ENCODE measurements at regions not wholly inside any gene's neighbourhood (a gene's known extent, or its start where the extent isn't known, plus 50 kb on each side); places are given as distances from the start of the nearest gene placed in this dataset.

DNA sequence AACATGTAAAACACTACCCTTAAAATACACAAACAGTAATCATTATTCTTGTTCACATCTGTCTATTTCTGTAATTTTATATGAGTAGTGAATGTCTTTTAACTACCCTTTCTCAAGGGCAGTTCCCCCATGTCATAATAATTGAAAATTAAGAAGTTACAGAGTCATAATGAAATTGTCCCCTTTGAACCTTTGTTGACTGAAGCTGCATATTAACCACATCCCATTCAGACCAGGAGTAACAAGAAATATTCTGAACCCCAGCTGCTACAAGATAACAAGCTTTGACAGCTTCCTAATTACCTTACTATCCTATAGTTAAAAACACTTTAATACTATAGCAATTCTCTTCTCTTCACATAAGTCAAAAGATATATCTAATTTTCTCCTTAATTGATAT, 635.9 kb upstream of the SUCLG2 start:
- no peak for DNase-seq

DNA sequence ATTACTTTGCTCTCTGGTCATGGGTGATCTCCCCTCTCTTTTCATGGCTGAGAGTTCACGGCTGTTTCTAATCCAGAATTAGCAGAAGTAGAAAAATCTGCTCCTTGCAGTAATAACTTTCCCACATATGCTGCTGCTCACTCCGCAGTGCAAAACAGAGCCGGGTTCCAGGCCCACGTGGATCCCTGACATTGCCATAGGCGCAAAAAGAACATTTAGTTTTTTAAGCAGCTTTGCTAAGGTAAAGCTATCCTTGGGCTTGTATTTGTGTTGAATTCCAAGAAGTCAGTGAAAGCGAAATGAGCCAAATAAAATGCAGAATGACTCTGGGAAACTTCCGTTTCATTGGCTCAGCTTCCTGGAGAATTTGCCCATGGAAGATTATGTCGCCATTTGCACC, 633.7 kb upstream of the SUCLG2 start:
- DNase-seq = no peak

DNA sequence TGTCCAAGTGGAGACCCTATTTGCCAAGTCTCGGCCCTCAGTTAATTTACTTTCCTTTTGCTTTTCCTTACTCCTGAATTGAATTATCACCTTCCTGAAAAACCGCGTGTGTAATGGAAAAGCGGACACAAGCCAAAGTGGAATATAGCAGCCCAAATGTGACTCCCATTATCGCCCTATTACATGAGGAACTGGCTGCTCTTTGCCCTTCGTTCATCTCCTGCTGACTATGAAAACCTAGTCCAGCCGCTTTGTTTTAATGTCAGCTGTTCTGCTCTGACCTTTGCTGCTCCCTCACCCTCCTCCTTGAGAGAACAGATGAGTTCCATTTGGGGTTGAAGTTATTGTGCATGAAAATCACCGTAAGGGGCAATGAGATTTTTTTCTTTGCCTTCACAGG, 632.7 kb upstream of the SUCLG2 start:
- DNase-seq = no peak

DNA sequence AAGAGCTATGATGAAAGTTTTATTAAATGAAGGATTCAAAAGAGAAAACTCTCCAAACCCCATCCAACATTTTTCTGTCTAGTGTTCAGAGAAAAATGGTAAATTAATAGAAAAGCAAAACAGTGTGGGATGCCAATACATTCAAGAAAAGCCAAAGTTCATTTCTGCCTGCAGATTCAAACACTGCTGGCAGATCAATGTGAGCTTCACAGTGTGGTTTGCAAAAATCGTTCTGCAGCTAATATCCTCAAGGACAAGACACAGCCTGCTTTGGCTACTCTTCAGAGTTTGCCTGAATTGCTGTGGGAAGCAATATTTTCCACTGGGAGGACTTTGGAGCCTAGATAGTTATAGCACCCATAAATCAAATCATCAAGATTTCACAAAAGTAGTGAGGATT, 619.9 kb upstream of the SUCLG2 start:
- DNase-seq = no peak

DNA sequence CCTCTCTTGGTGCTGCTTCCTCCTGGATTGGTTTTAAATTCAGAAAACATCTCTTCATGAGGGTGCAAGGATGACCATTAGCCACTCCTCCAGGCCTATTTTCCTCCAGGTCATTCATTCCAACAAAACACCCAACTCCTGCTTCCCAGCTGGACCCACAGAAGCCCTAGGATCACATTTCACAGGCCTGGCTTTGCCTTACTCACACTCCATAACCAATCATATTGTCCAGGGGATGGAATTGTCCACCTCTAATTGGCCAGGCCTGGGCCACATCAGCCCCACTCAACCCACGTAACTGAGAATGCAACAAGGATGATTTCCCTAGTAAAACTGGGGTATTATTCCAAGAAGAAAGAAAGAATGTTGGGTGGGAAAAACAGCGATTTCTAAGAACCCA, 616.7 kb upstream of the SUCLG2 start:
- no peak for DNase-seq

DNA sequence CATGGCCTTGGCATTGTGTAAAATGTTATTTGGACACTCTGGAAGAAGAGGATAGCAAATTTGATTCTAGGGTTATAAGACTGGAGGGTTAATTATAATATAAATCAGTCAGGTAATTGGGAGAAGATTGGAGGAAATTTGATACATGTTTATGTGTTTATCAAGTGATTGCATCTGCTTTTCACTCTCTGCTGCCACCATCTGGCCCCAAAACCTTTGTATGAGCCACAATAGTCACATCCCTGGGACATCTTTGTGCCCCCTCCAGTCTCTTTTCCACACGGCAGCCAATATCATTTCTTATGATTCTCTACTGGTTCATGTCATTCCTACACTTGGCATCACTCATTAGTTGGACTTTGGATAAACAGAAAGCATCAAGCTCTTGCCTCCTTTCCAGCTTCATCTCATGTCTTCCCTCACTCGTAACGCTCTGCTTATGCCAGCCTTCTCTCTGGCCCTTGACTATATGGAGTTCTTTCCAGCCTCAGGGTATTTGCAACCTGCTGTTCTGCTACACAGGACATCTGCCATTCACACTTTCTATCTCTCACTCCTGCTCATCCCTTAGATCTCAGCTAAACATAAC, 602.3 kb upstream of the SUCLG2 start:
- DNase-seq = no peak

DNA sequence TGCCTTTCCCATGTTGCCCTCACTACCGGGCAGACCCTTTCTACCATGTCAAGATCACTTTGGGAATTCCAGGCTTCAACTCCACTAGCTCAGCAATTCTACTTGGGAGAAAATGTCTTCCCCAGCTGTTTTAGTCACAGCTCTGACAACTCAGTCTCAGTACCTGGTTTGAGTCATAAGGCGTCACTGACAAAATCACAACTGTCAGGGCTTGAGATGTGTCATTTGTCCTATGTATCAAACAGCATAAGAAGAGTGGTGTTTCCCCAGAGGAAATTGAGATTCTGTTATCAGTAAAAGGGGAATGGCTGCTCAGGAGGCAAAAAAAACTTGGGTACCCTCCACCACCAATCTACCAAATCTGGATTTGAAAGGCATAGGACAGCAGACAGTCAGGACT, 594.9 kb upstream of the SUCLG2 start:
- no peak for DNase-seq

DNA sequence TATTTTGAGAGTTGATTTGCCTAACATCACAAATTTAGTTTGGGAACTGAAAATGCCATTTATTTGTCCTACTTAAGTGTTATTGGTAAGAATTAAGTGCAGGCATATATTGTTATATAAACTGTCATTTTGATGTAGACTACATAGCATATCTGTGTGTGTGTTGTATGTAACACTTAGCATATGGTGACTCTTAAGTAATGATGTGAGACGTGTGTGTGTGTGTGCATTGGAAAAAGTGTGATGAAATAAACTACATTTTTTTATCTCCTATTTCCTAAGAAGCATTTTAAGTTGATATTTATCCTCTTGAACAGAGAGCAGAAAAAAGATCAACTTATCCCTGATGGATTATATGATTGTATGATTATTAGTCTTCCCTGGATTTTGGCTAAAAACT, 588.2 kb upstream of the SUCLG2 start:
- DNase-seq = no peak

DNA sequence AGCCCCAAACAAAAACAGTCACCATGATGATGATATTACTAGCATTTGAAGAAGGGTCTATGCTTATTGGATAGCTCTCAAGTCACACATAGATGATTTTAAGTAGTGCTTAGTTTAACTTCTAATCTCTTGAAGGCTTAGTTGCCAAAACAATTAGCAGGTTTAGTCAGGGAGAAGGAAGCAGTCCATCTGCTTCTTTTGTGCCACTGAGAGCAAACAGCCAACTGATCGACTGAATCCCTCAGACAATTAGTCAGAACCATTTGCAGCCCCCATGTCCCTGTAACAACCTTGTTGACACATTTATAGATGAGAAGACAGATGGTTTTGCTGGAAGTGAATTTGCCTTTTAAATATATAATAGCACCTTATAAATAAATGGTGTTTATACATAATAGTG, 585.1 kb upstream of the SUCLG2 start:
- no peak for DNase-seq

DNA sequence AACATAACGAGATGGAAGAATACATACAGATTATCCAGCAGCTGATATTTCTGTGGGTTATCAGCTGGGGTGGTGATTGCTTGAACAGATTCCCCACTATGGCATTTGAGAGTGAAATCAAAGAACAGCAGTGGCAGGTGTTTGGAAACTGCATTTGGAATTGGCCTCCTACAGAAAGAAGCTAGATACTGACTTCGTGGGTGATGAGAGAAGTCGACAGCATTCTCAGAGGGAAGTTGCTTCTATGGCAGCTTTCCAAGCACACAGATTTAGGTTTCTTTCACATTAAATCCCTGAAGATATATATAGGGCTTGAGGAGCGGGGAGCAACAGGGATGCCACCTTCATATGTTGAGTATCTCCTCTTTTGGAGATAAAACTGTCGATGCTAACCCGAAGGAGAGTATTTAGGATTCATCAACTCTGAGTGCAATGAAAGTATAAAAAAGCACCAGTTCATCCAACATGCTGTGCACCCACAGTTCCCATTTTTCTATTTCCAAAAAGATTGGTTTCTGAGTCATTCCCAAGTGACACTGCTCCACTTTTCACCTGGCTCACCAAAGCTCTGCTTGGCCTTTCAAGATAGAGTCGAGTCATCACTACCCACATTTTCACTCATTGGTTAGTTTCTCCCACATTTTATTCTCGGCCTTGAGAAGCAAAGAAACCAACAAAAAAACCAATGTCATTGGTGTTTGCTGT, 579.8 kb upstream of the SUCLG2 start:
- DNase-seq = no peak

DNA sequence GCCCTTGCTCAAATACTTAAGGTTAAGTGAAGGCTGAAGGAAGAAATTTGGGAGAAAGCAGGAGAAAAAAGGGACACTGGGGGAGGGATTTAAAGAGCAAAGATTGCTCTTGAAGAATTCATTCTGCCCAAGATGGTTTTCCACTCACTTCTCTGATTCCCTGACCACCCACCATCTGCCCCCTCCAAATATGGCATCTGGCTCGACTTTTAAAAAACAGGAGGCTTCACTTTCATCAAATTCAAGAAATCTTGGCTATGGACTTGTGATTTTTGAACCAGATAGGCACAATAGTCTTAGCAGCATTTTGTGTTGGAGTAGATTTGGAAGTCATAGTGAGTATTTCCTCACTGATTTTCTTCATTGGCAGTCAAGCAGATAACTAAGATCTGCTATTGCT, 574.4 kb upstream of the SUCLG2 start:
- DNase-seq = no peak

DNA sequence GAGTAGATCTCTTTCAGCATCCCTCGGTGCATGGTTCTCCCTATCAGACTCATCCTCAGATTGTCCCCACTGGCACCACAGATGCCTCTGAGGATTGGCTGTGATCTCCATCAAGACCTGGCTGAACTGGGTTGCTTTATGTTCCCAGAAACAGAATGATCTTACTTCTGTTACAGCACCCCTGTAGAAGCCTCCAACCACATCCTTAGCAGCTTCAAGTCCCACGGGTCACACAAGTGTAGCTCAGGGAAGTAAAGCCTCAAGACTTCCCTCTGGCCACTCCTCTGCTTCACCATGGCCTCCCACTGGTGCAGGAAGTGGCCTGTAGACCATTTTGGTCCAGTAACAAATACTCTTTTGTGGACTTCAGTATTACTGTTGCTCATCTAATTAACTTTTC, 566.4 kb upstream of the SUCLG2 start:
- no peak for DNase-seq

DNA sequence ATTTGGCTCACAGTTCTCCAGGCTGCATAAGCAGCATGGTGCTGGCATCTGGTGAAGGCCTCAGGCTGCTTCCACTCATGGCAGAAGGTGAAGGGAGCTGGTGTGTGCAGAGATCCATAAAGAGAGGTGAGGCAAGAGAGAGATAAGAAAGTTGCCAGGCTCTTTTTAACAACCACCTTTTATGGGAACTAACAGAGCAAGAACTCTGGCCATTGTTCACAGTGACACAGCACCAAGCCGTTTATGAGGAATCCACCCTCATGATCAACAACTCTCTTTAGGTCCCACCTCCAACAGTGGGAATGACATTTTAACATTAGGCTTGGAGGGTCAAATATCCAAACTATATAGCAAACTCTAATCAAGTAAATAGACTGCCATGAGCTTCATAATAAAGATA, 557.2 kb upstream of the SUCLG2 start:
- DNase-seq = no peak

DNA sequence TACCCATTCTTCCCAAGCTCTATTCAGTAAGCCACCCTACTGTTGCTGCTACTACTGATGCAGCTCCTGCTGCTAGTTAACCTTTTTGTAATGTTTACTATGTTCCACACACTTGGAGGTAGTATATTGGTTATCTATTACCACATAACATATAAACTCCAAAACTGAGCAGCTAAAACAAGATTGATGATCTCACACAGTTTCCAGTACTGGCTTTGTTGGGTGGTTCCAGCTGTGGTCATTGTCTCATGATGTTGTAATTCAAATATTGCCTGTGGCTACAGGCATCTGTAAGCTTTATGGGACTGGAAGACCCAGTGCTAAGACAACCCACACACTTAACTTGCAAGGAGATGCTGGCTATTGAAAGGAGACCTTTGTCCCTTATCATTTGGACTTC, 556.2 kb upstream of the SUCLG2 start:
- DNase-seq = no peak

DNA sequence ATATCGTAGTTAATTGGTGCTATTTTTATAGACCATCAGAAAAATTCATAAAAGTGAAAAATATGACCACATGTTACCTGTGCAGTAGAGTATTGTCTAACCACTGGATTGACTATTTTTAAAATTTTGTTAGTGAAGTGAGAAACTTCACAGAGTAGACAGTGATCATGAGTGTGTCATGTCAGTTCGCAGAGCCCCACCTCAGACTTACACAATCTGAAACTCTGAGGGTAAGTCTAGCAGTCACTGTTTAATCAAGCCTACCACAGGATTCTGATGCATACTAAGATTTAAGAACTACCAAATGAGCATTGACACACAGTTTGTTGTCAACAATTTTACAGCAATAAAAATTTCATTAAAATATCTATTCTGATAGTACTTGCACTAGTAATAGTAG, 552.9 kb upstream of the SUCLG2 start:
- DNase-seq = no peak

DNA sequence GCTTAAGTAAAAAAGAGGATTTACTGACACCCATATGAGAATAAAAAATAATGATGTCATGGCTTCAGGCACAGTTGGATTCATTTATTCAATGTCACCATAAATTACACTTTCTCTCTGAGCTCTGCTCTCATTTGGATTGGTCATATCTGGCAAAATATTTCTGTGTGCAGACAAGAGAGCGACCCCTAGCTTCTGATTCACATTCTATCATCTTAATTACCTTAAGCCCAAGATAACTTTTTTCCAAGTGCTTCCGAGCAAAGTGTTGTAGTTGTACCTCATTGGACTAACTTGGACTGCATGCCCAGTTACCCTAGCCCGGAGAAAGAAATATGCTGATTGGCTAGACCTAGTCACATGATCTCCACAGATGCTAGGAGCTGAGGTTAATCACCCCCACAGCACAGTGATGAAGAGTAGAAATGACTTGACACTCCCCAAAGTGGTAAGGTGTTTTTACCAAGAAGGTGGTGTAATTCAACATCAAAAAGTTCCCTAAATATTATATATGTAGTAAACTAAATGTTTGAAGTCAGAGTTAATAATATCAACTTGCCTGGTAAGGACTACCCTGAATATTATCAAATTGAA, 552.2 kb upstream of the SUCLG2 start:
- DNase-seq = no peak

DNA sequence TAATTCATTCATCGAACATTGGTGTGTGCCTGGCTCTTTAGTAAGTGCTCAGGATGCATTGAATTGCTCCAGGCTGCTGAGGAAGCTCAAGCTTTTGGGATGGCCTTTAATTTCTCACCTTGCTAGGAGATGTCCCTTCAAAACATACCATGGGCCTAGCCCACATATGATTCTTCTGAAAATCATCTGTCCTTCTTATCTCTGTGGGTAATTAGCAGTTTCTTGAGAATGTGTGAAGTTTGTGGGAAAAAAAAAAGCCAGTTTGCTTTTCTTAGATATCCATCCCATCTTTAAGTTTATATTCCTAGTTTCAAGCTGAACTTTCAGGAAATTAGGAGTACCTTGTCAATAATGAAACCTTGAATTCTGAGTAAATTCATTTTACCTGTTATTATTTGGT, 532.3 kb upstream of the SUCLG2 start:
- no peak for DNase-seq

DNA sequence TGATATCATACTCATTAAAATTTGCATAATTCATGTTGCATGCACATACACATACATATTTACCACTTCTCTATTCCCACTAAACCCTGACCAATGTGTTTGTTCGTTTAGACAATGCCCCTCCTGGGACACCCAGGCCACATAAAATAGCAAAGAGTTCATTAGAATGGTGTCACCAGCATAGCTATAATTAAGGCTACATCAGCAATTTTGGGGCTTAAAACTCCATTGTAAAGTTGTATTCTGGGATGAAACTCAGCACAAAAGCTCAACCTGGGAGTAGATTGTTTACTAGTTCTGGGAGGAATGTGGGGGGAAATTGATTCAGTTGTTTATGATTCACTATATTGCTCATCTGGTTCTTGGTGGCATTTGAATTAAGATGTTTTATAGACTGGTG, 522.2 kb upstream of the SUCLG2 start:
- DNase-seq = no peak

DNA sequence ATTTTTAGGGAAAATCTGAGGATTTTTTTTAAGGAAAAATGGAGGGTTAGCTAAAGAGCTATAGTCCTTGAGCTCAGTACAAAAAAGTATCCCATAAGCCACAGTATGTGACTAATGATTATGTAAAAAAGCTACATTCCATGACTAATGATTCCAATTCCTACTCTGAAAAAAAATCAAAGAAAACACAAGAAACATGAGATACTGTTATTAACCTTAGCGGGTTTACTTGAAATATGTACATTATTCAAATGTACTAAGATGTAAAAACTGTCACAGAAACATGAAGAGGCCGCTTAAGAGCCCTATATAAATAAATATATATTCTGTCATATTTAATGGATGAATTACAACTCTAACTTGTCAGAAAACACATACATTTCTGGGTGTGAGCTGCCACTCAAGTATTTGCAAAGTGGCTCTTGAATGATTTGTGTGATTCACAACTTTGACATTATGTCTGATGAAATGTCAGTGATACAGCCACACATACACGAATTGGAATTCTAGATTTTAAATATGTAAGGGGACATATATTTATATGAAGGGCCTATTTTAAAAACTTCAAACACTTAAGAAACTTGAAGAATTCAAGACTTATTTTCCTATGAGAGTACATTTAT, 518.7 kb upstream of the SUCLG2 start:
- no peak for DNase-seq

DNA sequence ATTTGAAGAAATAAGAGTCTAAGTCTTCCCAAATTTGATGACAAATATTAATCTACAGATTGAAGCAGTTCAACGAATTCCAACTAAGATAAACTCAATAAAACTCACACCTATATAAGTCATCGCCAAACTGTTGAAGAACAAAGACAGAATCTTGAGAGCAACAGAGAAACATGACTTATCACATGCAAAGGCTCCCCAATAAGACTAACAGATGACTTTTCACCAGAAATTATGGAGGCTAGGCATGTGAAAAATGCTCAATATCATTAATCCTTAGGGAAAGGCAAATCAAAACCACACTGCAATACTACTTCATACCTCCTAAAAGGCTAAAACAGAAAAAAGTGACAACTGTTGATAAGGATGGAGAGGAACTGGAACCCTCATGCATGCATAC, 517.6 kb upstream of the SUCLG2 start:
- no peak for DNase-seq

DNA sequence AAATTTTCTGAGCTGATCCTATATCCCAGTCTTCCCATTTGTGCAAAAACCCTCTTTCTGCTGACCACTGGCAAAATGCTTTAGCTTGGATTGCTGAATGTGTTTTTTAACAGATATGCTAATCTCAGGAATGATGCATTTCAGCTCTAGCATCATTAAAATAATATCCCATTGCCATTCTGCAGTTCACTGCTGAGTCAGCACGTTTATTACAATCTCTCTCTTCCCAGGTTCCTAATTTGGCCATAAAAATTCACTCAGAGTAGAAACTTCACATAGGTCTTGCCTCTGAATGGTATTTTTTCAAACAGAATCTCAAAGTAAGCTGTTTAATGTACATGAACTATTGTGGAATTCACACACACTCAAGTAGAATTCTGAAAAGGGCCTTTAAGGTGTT, 509.6 kb upstream of the SUCLG2 start:
- DNase-seq = no peak

DNA sequence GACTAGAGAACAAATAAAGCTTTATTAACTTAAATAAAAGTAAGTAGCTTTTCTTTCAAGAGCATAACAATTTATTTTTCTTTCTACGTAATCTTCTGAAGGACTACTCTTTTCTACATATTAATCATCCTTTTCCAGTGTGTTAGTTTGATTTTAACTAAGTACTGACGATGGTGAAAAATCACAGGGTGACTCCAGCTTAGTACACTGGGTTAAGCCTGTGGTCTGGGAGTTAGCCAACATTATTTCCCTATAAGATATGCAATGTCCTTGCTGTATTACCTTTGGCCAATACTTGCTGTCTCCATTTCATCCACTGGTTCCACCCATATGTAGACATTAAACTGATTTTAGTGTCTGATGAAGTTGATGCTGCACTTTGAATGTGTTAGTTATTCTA, 508.6 kb upstream of the SUCLG2 start:
- DNase-seq = no peak

DNA sequence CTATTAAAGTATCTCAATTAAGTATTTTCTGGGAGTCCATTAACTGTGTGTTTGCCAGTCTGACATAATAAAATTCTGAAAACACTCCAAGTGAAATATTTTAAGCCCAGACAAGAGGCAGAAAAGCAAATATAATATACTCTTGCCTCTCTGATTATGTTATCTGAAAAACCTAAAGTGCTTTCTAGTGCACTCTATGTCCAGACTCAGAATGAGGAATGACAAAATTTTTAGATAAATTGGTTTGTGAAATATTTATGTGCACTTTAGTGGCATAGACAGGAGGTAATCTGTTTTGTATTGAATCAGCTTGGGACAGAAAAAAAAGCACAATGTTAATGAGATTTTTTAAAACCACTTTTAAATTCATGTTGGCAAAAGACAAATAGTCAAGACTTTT, 508.2 kb upstream of the SUCLG2 start:
- DNase-seq = no peak

DNA sequence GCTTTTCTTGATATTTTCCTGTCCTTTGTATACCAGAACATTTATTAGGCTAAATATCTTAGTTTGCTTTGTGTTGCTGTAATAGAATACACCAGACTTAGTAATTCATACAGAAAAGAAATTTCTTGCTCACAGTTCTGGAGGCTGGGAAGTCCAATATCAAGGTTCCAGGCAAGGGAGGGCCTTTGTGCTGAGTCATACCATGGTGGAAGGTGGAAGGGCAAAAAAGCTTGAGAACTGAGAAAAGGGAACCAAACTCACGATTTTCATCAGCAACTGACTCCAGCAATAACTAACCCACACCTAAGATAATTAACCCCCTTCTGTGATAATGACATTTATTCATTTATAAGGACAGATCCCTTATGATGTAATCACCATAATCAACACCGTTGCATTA, 496.9 kb upstream of the SUCLG2 start:
- DNase-seq = no peak

DNA sequence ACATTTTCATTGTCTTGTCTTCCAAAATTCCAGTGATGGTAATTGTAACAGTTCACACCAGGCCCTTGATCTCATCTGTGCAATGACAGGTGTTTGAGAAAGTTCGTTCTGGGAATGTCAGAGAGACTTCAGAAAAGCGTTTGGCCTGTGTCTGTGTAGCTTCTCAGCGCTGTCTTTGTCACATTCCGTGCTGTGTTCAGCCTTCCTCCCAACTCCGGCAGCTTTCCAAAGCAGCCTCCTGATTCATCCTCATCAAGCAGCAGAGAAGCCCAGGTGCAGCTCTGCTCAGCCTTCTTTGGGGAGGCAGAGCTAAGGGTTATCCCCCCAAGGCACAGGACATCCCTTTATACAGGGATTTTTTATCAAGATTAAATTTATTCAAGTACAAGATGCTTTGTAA, 494.0 kb upstream of the SUCLG2 start:
- no peak for DNase-seq

All from NCI-H510A (cell line).